ENCODE measurements at regions not wholly inside any gene's neighbourhood (a gene's known extent, or its start where the extent isn't known, plus 50 kb on each side); places are given as distances from the start of the nearest gene placed in this dataset.

GRCh38 chr18:24588440-24588839, 128.0 kb downstream of the HRH4 start (continued):
- no peak for TF ChIP-seq HMGXB4 (CRISPR knock-in tag; IDR thresholded peaks at IDR 0.05; ENCODE audit: borderline replicate concordance)
- no peak for TF ChIP-seq BHLHE40 (IDR thresholded peaks at IDR 0.05; ENCODE audit: low read depth, low read length)
- no peak for TF ChIP-seq E2F6 (IDR thresholded peaks at IDR 0.05; ENCODE audit: borderline replicate concordance, low read depth)
- no peak for TF ChIP-seq ELK1 (IDR thresholded peaks at IDR 0.05; ENCODE audit: low read depth, low read length)
- no peak for TF ChIP-seq MAX (IDR thresholded peaks at IDR 0.05)
- TF ChIP-seq RFX5 (IDR thresholded peaks at IDR 0.05) = no peak
- no peak for TF ChIP-seq NPAS2 (CRISPR knock-in tag; IDR thresholded peaks at IDR 0.05; ENCODE audit: borderline replicate concordance)

- DNase-seq (ENCODE audit: low read depth in 1 of 2, low spot score in 1 of 2) (no peak), FAIRE-seq (no peak), ATAC-seq (no peak)
- ChIA-PET CTCF (no interaction called here), POLR2A (no interaction called here)
- Histone ChIP-seq H3K4me1 (no peaks in the 10 kb centered on the region), H3K4me3 (no peak overlapping the region), H3K4me2 (no peak overlapping the region), H3K27ac (no peak overlapping the region), H3K9me3 (no peaks in the 10 kb centered on the region)
- TF ChIP-seq ELK1 (IDR thresholded peaks at IDR 0.05; ENCODE audit: low read depth, low read length) = no peak
- no peak for TF ChIP-seq ESRRA (IDR thresholded peaks at IDR 0.05; ENCODE audit: borderline replicate concordance, low read length)
- no peak for TF ChIP-seq RARB (CRISPR knock-in tag; IDR thresholded peaks at IDR 0.05)
- TF ChIP-seq FOXS1 (CRISPR knock-in tag; IDR thresholded peaks at IDR 0.05) = no peak
- TF ChIP-seq GATA3 (IDR thresholded peaks at IDR 0.05; ENCODE audit: borderline replicate concordance) = no peak
- no peak for TF ChIP-seq HOXB13 (CRISPR knock-in tag; IDR thresholded peaks at IDR 0.05; ENCODE audit: low read depth)
- no peak for TF ChIP-seq ZSCAN20 (CRISPR knock-in tag; IDR thresholded peaks at IDR 0.05)
- no peak for TF ChIP-seq KDM1A (IDR thresholded peaks at IDR 0.05; ENCODE audit: low read depth)
- no peak for TF ChIP-seq RAD21 (conservative IDR thresholded peaks at IDR 0.05 in 1 of 2, IDR thresholded peaks at IDR 0.05 in 1 of 2)
- TF ChIP-seq TP53 (CRISPR knock-in tag; IDR thresholded peaks at IDR 0.05) = no peak
- TF ChIP-seq NFE2L2 (conservative IDR thresholded peaks at IDR 0.05; ENCODE audit: low read length) = no peak
- no peak for TF ChIP-seq CHD4 (IDR thresholded peaks at IDR 0.05; ENCODE audit: borderline replicate concordance)
- WGBS (ENCODE audit: missing lambda C conversion rate) = 6% methylated on average over 3 of the region's 4 CpGs
These were observed 130.5 kb downstream of the HRH4 start for GRCh38 chr18:24590946-24591345.

GRCh38 chr18:24593401-24593800, 133.0 kb downstream of the HRH4 start:
- CTCF ChIA-PET = interaction anchor here (0.7 kb wide), 1 partner anchor 542 kb away, joined by 3 read pairs; no protein-coding TSS in a partner anchor

More at GRCh38 chr18:24593401-24593800, 133.0 kb downstream of the HRH4 start:
- POLR2A ChIA-PET = no interaction called here
- no peak for ATAC-seq
- TF ChIP-seq MAX (IDR thresholded peaks at IDR 0.05) = no peak
- TF ChIP-seq HEYL (CRISPR knock-in tag; IDR thresholded peaks at IDR 0.05) = no peak
- TF ChIP-seq RFX5 (IDR thresholded peaks at IDR 0.05) = no peak
- 3% methylated on average over 3 of the region's 3 CpGs for WGBS (ENCODE audit: missing lambda C conversion rate)
- Histone ChIP-seq H3K4me1 (no peaks in the 10 kb centered on the region), H3K27ac (no peak overlapping the region), H3K4me3 (no peak overlapping the region), H3K4me2 (no peak overlapping the region), H3K9me3 (no peaks in the 10 kb centered on the region)
- DNase-seq (ENCODE audit: low read depth in 1 of 2, low spot score in 1 of 2) = no peak
- no peak for FAIRE-seq

Data from A549 (cell line).